ENCODE measurements at regions not wholly inside any gene's neighbourhood (a gene's known extent, or its start where the extent isn't known, plus 50 kb on each side); places are given as distances from the start of the nearest gene placed in this dataset.

- H3K36me3 ChIP-seq (ENCODE audit: control insufficient read depth in 2 of 4, insufficient read depth in 4 of 4, low read length in 3 of 4), result no peaks in the 10 kb centered on the region
- peak overlapping the region; percentile 99 for H3K56ac ChIP-seq (replicated peaks; ENCODE audit: insufficient read length, low read depth, low read length)
- peaks cover 11% of the 10 kb centered on the region; the same call in 1 of the 2 replicates for H3K23me2 ChIP-seq (ENCODE audit: low read depth, low read length)
- H2BK20ac ChIP-seq (ENCODE audit: low read length), result no peak overlapping the region
- no peak overlapping the region for H4K5ac ChIP-seq (ENCODE audit: insufficient read length, low read depth, low read length)
- no peak overlapping the region for H3K18ac ChIP-seq (ENCODE audit: extremely low read depth, low read length)
- peaks cover 0 to 3% (median 0%) of the 10 kb centered on the region in 4 experiments; a peak in 1 of 7 replicates for H3K4me1 ChIP-seq (replicated peaks in 1 of 4; ENCODE audit: control insufficient read depth in 3 of 4, insufficient read depth in 4 of 4, low read length in 3 of 4)
- no peak overlapping the region for H3K9ac ChIP-seq (replicated peaks in 1 of 4; ENCODE audit: extremely low read depth in 1 of 4, low read depth in 3 of 4, low read length in 3 of 4)
- no peaks in the 10 kb centered on the region for H3K27me3 ChIP-seq (replicated peaks in 1 of 4; ENCODE audit: control insufficient read depth in 3 of 4, extremely low read depth in 1 of 4, insufficient read depth in 3 of 4, low read length in 3 of 4)
- H3K27ac ChIP-seq (ENCODE audit: low read depth, low read length), result no peak overlapping the region
- H2BK12ac ChIP-seq (ENCODE audit: low read depth, low read length), result peak overlapping the region; percentile 80
- no peaks in the 10 kb centered on the region for H3K79me2 ChIP-seq (ENCODE audit: control insufficient read depth in 1 of 2, insufficient read depth in 2 of 2, low read length in 2 of 2)
- POLR2A ChIA-PET (ENCODE audit: partially characterized antibody), result no interaction called here
- no peak overlapping the region for H2BK5ac ChIP-seq (ENCODE audit: low read depth, low read length)
- no peak overlapping the region for H2BK120ac ChIP-seq (replicated peaks; ENCODE audit: low read depth, low read length)
- no peak overlapping the region for H4K8ac ChIP-seq (ENCODE audit: extremely low read depth, insufficient read depth, low read length)
- peak overlapping the region; percentile 95; the same call in 1 of the 2 replicates for H2BK15ac ChIP-seq (ENCODE audit: low read length)
- no peak overlapping the region for H2AFZ ChIP-seq (ENCODE audit: low read length)
- H3K4me3 ChIP-seq (ENCODE audit: extremely low read depth in 1 of 4, insufficient read depth in 2 of 4, low read depth in 3 of 4, low read length in 4 of 4), result no peak overlapping the region
- TF ChIP-seq NRF1 (IDR thresholded peaks at IDR 0.05; ENCODE audit: low read depth, low read length) (no peak), CTCF (IDR thresholded peaks at IDR 0.05; ENCODE audit: control extremely low read depth in 1 of 3, insufficient read depth in 1 of 3, low read depth in 1 of 3, low read length in 3 of 3) (no peak), KDM1A (IDR thresholded peaks at IDR 0.05; ENCODE audit: borderline replicate concordance, low read length) (no peak), CHD1 (IDR thresholded peaks at IDR 0.05; ENCODE audit: low read depth, low read length) (no peak), KDM5A (IDR thresholded peaks at IDR 0.05; ENCODE audit: low read length) (no peak), EGR1 (IDR thresholded peaks at IDR 0.05; ENCODE audit: borderline replicate concordance, low read depth, low read length) (no peak), GTF2F1 (IDR thresholded peaks at IDR 0.05; ENCODE audit: borderline replicate concordance, low read depth, low read length) (no peak), POLR2A (IDR thresholded peaks at IDR 0.05; ENCODE audit: control extremely low read depth in 1 of 2, low read depth in 2 of 2, low read length in 2 of 2) (no peak), TEAD4 (IDR thresholded peaks at IDR 0.05; ENCODE audit: low read depth, low read length) (no peak)
- H4K20me1 ChIP-seq (replicated peaks in 1 of 2; ENCODE audit: control insufficient read depth in 1 of 2, insufficient read depth in 2 of 2, low read length in 2 of 2), result peaks cover 0 to 2% of the 10 kb centered on the region in 2 experiments
- no peak overlapping the region for H4K91ac ChIP-seq (replicated peaks; ENCODE audit: insufficient read length, low read length)
- no peak overlapping the region for H3K4ac ChIP-seq (replicated peaks; ENCODE audit: insufficient read length, low read depth, low read length)
- WGBS, 2 experiments (ENCODE audit: extremely low coverage in 1 of 2, insufficient coverage in 1 of 2, insufficient read length in 1 of 2, insufficient replicate concordance in 2 of 2, low coverage in 1 of 2, low lambda C conversion rate in 2 of 2, missing lambda C conversion rate in 1 of 2), result 91 to 100% methylated on average over 3 of the region's 3 CpGs
- no peak overlapping the region for H3K23ac ChIP-seq (ENCODE audit: insufficient read length)
- no peak overlapping the region for H3K4me2 ChIP-seq (ENCODE audit: insufficient read depth in 1 of 2, low read depth in 2 of 2, low read length in 2 of 2)
- no peaks in the 10 kb centered on the region for H3K9me3 ChIP-seq (ENCODE audit: insufficient read depth in 2 of 2, low read depth in 1 of 2, low read length in 1 of 2)
- H3K14ac ChIP-seq (ENCODE audit: insufficient read length), result no peak overlapping the region
- no peaks in the 10 kb centered on the region for H3K79me1 ChIP-seq (ENCODE audit: low read depth, low read length)
- CTCF ChIA-PET (ENCODE audit: partially characterized antibody), result no interaction called here
- FAIRE-seq, result no peak
- DNase-seq (ENCODE audit: low read depth in 1 of 2, low spot score in 2 of 2), result no peak
- H2AK5ac ChIP-seq (ENCODE audit: low read depth, low read length), result 0 out of 2 replicates have a peak overlapping the region, but pooled peaks have one; percentile 6
Measured at GRCh38 chr21:41012425-41012824, 155.5 kb upstream of the BACE2 start.

Data from H1 (cell line).